Loucy (cell line): ENCODE measurements at regions not wholly inside any gene's neighbourhood (a gene's known extent, or its start where the extent isn't known, plus 50 kb on each side); places are given as distances from the start of the nearest gene placed in this dataset.

Experiments used
- H2AFZ ChIP-seq: fragments of 200-600 bp; sonication (generic); 2 replicates; pipeline ENCODE4 v1.6.0; 2016; ENCODE audit warnings: antibody characterized with exemption, mild to moderate bottlenecking, low read length, moderate library complexity
- H3F3A ChIP-seq: fragments of 200-600 bp; 2 replicates; pipeline ENCODE4 v1.6.0; 2016; ENCODE audit warnings: antibody characterized with exemption, low read depth, mild to moderate bottlenecking
- H3K27me3 ChIP-seq: fragments of 200-600 bp; sonication (generic); 2 replicates; pipeline ENCODE4 v1.6.1; 2014; ENCODE audit warnings: low read length, mild to moderate bottlenecking; ENCODE audit not compliant: insufficient read depth, poor library complexity, severe bottlenecking
- H3K36me3 ChIP-seq: fragments of 200-600 bp; sonication (generic); 2 replicates; pipeline ENCODE4 v1.6.1; 2016; ENCODE audit warnings: low read length; ENCODE audit not compliant: insufficient read depth
- H3K4me1 ChIP-seq: fragments of 200-600 bp; sonication (generic); 2 replicates; pipeline ENCODE4 v1.5.1; 2014; ENCODE audit warnings: low read length, mild to moderate bottlenecking; ENCODE audit not compliant: insufficient read depth, poor library complexity, severe bottlenecking
- H3K4me2 ChIP-seq: fragments of 200-600 bp; sonication (generic); 2 replicates; pipeline ENCODE4 v1.6.0; 2014; ENCODE audit warnings: antibody characterized with exemption, low read length, low read depth, mild to moderate bottlenecking; ENCODE audit not compliant: poor library complexity, severe bottlenecking
- H3K4me3 ChIP-seq: fragments of 200-600 bp; sonication (generic); 2 replicates; pipeline ENCODE4 v1.5.1; 2014; ENCODE audit warnings: low read length, mild to moderate bottlenecking, mixed read lengths; ENCODE audit not compliant: poor library complexity, severe bottlenecking
- H3K79me2 ChIP-seq: fragments of 200-600 bp; sonication (generic); 2 replicates; pipeline ENCODE4 v1.6.1; 2014; ENCODE audit warnings: low read length; ENCODE audit not compliant: insufficient read depth
- H3K9ac ChIP-seq: fragments of 200-600 bp; sonication (generic); 2 replicates; pipeline ENCODE4 v1.6.0; 2014; ENCODE audit warnings: mild to moderate bottlenecking, low read depth, low read length, moderate library complexity; ENCODE audit not compliant: poor library complexity, severe bottlenecking
- H3K9me2 ChIP-seq: fragments of 200-600 bp; sonication (generic); replicated peaks from 2 replicates; pipeline ENCODE4 v1.6.1; 2016; ENCODE audit warnings: low read depth, low read length, mixed read lengths
- H3K9me3 ChIP-seq: fragments of 200-600 bp; sonication (generic); 2 replicates; pipeline ENCODE4 v1.6.1; 2014; ENCODE audit warnings: mild to moderate bottlenecking, antibody characterized with exemption, low read length, low read depth; ENCODE audit not compliant: insufficient read depth
- H4K20me1 ChIP-seq: fragments of 200-600 bp; sonication (generic); 2 replicates; pipeline ENCODE4 v1.6.0; 2014; ENCODE audit warnings: antibody characterized with exemption, low read length, mild to moderate bottlenecking; ENCODE audit not compliant: insufficient read depth, poor library complexity, severe bottlenecking
- EZH2phosphoT487 ChIP-seq: fragments of 200-600 bp; IDR thresholded peaks from 2 replicates; pipeline ENCODE4 v1.6.1; 2018; ENCODE audit warnings: antibody characterized with exemption, mild to moderate bottlenecking, moderate library complexity, borderline replicate concordance
- TF ChIP-seq, protein P1 (sequence below): fragments of 200-600 bp; sonication (generic); conservative IDR thresholded peaks from 2 replicates; pipeline ENCODE4 v1.5.1; 2014; ENCODE audit warnings: mild to moderate bottlenecking, antibody characterized with exemption, low read length

GRCh38 chr4:159455675-159456237 is 352.9 kb downstream of the RAPGEF2 start:
- H3K9me2 ChIP-seq, result no peaks in the 10 kb centered on the region
- peak overlapping the region; percentile 48 for H3K4me2 ChIP-seq
- H3F3A ChIP-seq, result no peaks in the 10 kb centered on the region
- H3K9me3 ChIP-seq, result no peaks in the 10 kb centered on the region
- H4K20me1 ChIP-seq, result no peaks in the 10 kb centered on the region
- H3K4me3 ChIP-seq, result peak overlapping the region; percentile 54
- TF ChIP-seq EZH2phosphoT487, result no peak
- TF ChIP-seq, protein P1, sequence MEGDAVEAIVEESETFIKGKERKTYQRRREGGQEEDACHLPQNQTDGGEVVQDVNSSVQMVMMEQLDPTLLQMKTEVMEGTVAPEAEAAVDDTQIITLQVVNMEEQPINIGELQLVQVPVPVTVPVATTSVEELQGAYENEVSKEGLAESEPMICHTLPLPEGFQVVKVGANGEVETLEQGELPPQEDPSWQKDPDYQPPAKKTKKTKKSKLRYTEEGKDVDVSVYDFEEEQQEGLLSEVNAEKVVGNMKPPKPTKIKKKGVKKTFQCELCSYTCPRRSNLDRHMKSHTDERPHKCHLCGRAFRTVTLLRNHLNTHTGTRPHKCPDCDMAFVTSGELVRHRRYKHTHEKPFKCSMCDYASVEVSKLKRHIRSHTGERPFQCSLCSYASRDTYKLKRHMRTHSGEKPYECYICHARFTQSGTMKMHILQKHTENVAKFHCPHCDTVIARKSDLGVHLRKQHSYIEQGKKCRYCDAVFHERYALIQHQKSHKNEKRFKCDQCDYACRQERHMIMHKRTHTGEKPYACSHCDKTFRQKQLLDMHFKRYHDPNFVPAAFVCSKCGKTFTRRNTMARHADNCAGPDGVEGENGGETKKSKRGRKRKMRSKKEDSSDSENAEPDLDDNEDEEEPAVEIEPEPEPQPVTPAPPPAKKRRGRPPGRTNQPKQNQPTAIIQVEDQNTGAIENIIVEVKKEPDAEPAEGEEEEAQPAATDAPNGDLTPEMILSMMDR, result peak; percentile 86
- peak overlapping the region; percentile 28 for H3K9ac ChIP-seq
- no peaks in the 10 kb centered on the region for H3K27me3 ChIP-seq
- peak overlapping the region; percentile 87 for H2AFZ ChIP-seq
- peaks cover 5% of the 10 kb centered on the region for H3K4me1 ChIP-seq
- no peaks in the 10 kb centered on the region for H3K79me2 ChIP-seq
- H3K36me3 ChIP-seq, result no peaks in the 10 kb centered on the region

GRCh38 chr4:159460371-159460770 is 357.5 kb downstream of the RAPGEF2 start:
- Histone ChIP-seq H3K36me3 (no peaks in the 10 kb centered on the region), H2AFZ (no peak overlapping the region), H3K4me1 (peaks cover 5% of the 10 kb centered on the region), H3K4me2 (no peak overlapping the region), H3F3A (no peaks in the 10 kb centered on the region), H3K4me3 (no peak overlapping the region), H4K20me1 (no peaks in the 10 kb centered on the region), H3K27me3 (no peaks in the 10 kb centered on the region), H3K9me2 (no peaks in the 10 kb centered on the region), H3K9me3 (peaks cover 10% of the 10 kb centered on the region), H3K9ac (no peak overlapping the region), H3K79me2 (no peaks in the 10 kb centered on the region)
- TF ChIP-seq EZH2phosphoT487, result no peak
- TF ChIP-seq, protein P1, result no peak

DNA sequence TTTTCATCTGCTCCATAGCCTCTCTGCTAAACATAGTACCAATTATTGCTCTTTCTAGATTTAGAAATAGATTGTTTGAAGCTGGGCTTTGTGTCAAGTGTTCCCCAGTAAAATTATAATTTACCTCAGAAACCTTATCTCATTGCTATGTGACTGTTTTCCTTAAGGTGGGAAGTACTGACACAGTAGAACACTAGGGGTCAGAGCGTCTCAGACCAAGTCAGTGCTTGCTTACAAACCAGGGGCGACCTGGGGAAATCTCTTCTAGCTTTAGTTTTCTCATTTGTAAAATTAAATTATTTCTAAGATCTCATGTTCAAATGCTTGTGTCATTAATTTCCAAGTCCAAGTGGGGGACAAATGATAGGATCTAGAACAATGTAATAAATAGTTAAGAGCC is 360.4 kb downstream of the RAPGEF2 start:
- Histone ChIP-seq H3K4me3 (no peak overlapping the region), H2AFZ (no peak overlapping the region), H3K4me1 (peaks cover 5% of the 10 kb centered on the region), H3K9me3 (peaks cover 10% of the 10 kb centered on the region), H3K4me2 (no peak overlapping the region), H3K27me3 (no peaks in the 10 kb centered on the region), H4K20me1 (no peaks in the 10 kb centered on the region), H3F3A (no peaks in the 10 kb centered on the region), H3K9ac (no peak overlapping the region), H3K9me2 (no peaks in the 10 kb centered on the region), H3K36me3 (no peaks in the 10 kb centered on the region), H3K79me2 (no peaks in the 10 kb centered on the region)
- TF ChIP-seq, protein P1, result peak; percentile 28
- TF ChIP-seq EZH2phosphoT487, result no peak
